Neural progenitor cell (in vitro differentiated cells): ENCODE measurements at regions not wholly inside any gene's neighbourhood (a gene's known extent, or its start where the extent isn't known, plus 50 kb on each side); places are given as distances from the start of the nearest gene placed in this dataset.

Experiments
- DNase-seq: peaks from one replicate; pipeline ENCODE4 v3.0.0-alpha.2; 2016; ENCODE audit warnings: low spot score
- H2AFZ ChIP-seq: fragments of 200-600 bp; sonication (generic); replicated peaks from 2 replicates; pipeline ENCODE4 v1.6.1; 2016; ENCODE audit warnings: antibody characterized with exemption
- H3F3A ChIP-seq: fragments of 200-600 bp; sonication (generic); 2 replicates; pipeline ENCODE4 v1.6.1; 2016; ENCODE audit warnings: antibody characterized with exemption, low read depth
- H3K27ac ChIP-seq: fragments of 200-600 bp; sonication (generic); 2 replicates; pipeline ENCODE4 v1.5.1; 2016; ENCODE audit warnings: mild to moderate bottlenecking
- H3K27me3 ChIP-seq: fragments of 200-600 bp; sonication (generic); 2 replicates; pipeline ENCODE4 v1.6.1; 2016; ENCODE audit warnings: mild to moderate bottlenecking, moderate library complexity
- H3K36me3 ChIP-seq: fragments of 200-600 bp; sonication (generic); 2 replicates; pipeline ENCODE4 v1.5.1; 2016
- H3K4me1 ChIP-seq: fragments of 200-600 bp; sonication (generic); 2 replicates; pipeline ENCODE4 v1.6.1; 2016; ENCODE audit warnings: mixed run types
- H3K4me2 ChIP-seq: fragments of 200-600 bp; sonication (generic); 2 replicates; pipeline ENCODE4 v1.6.1; 2016
- H3K4me3 ChIP-seq: fragments of 200-600 bp; sonication (generic); 2 replicates; pipeline ENCODE4 v1.5.1; 2016
- H3K79me2 ChIP-seq: fragments of 200-600 bp; sonication (generic); 2 replicates; pipeline ENCODE4 v1.6.1; 2016; ENCODE audit warnings: low read depth
- H3K9ac ChIP-seq: fragments of 200-600 bp; sonication (generic); 2 replicates; pipeline ENCODE4 v1.6.1; 2016
- H3K9me3 ChIP-seq: fragments of 200-600 bp; sonication (generic); 2 replicates; pipeline ENCODE4 v1.5.1; 2016; ENCODE audit warnings: low read depth
- H4K20me1 ChIP-seq: fragments of 200-600 bp; sonication (generic); 2 replicates; pipeline ENCODE4 v1.6.1; 2016; ENCODE audit warnings: low read depth
- H3K27ac Mint-ChIP-seq: 3 replicates; pipeline ENCODE4 v1.8.0; 2021; ENCODE audit warnings: mixed read lengths
- H3K27me3 Mint-ChIP-seq: 2 replicates; pipeline ENCODE4 v1.8.0; 2022; ENCODE audit warnings: low read depth, mild to moderate bottlenecking, inconsistent platforms, moderate library complexity, mixed read lengths; ENCODE audit not compliant: insufficient read depth
- H3K36me3 Mint-ChIP-seq: 3 replicates; pipeline ENCODE4 v1.8.0; 2021; ENCODE audit warnings: mixed read lengths
- H3K4me1 Mint-ChIP-seq: 3 replicates; pipeline ENCODE4 v1.8.0; 2021; ENCODE audit warnings: mixed read lengths
- H3K4me3 Mint-ChIP-seq: 3 replicates; pipeline ENCODE4 v1.8.0; 2021; ENCODE audit warnings: mild to moderate bottlenecking, moderate library complexity, mixed read lengths
- H3K9me3 Mint-ChIP-seq: 3 replicates; pipeline ENCODE4 v1.8.0; 2020; ENCODE audit warnings: mixed read lengths
- EZH2 ChIP-seq: fragments of 200-600 bp; sonication (generic); IDR thresholded peaks from 2 replicates; pipeline ENCODE4 v1.6.1; 2017; ENCODE audit warnings: antibody characterized with exemption, mild to moderate bottlenecking, moderate library complexity
- EZH2phosphoT487 ChIP-seq: fragments of 200-600 bp; sonication (generic); IDR thresholded peaks from 2 replicates; pipeline ENCODE4 v1.6.1; 2017; ENCODE audit warnings: antibody characterized with exemption
- TF ChIP-seq, protein P1 (sequence below): fragments of 200-600 bp; sonication (generic); IDR thresholded peaks from 2 replicates; pipeline ENCODE4 v1.5.1; 2017; ENCODE audit warnings: antibody characterized with exemption, mild to moderate bottlenecking

- Mint-ChIP-seq H3K4me3 (no peak overlapping the region), H3K9me3 (no peaks in the 10 kb centered on the region), H3K27ac (no peak overlapping the region), H3K36me3 (no peaks in the 10 kb centered on the region), H3K4me1 (peaks cover 7% of the 10 kb centered on the region), H3K27me3 (no peaks in the 10 kb centered on the region)
- Histone ChIP-seq H3K4me3 (no peak overlapping the region), H3K4me2 (no peak overlapping the region), H2AFZ (no peak overlapping the region), H3K27ac (no peak overlapping the region), H3K9me3 (no peaks in the 10 kb centered on the region), H3K79me2 (no peaks in the 10 kb centered on the region), H3K4me1 (peaks cover 24% of the 10 kb centered on the region), H3K36me3 (no peaks in the 10 kb centered on the region), H3K9ac (no peak overlapping the region), H3K27me3 (no peaks in the 10 kb centered on the region), H3F3A (peaks cover 11% of the 10 kb centered on the region), H4K20me1 (no peaks in the 10 kb centered on the region)
- no peak for DNase-seq
- TF ChIP-seq EZH2 (no peak), EZH2phosphoT487 (no peak)
- TF ChIP-seq, protein P1, sequence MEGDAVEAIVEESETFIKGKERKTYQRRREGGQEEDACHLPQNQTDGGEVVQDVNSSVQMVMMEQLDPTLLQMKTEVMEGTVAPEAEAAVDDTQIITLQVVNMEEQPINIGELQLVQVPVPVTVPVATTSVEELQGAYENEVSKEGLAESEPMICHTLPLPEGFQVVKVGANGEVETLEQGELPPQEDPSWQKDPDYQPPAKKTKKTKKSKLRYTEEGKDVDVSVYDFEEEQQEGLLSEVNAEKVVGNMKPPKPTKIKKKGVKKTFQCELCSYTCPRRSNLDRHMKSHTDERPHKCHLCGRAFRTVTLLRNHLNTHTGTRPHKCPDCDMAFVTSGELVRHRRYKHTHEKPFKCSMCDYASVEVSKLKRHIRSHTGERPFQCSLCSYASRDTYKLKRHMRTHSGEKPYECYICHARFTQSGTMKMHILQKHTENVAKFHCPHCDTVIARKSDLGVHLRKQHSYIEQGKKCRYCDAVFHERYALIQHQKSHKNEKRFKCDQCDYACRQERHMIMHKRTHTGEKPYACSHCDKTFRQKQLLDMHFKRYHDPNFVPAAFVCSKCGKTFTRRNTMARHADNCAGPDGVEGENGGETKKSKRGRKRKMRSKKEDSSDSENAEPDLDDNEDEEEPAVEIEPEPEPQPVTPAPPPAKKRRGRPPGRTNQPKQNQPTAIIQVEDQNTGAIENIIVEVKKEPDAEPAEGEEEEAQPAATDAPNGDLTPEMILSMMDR: no peak
Observed at GRCh38 chr10:112078003-112078402, 105.6 kb downstream of the GPAM start.

DNA sequence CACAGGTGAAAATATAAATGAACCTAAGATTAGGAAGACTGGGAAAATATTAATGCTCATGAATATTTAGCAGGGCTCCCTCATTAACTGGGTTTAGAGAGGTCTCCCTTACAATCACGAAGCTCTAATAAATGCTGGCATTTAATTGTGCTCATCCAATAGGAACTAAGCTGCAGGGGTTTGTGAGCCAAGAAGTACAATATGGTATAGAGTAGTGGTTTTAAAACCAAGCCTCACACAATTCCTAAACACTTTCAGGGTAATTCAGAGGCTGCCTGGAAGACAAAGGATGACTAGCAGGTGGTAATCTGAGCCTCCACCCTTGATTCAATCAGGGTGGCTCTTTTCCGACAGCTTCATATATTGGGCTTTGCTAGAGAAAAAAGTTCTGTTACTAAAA, 103.3 kb downstream of the GPAM start:
- Histone ChIP-seq H3K4me3 (peak overlapping the region; percentile 12), H3K9me3 (no peaks in the 10 kb centered on the region), H3K4me1 (peaks cover 24% of the 10 kb centered on the region), H3K4me2 (peak overlapping the region; percentile 68), H3K27me3 (no peaks in the 10 kb centered on the region), H3K9ac (no peak overlapping the region), H3K79me2 (no peaks in the 10 kb centered on the region), H4K20me1 (no peaks in the 10 kb centered on the region), H3F3A (peaks cover 11% of the 10 kb centered on the region), H3K36me3 (no peaks in the 10 kb centered on the region), H3K27ac (no peak overlapping the region), H2AFZ (no peak overlapping the region)
- H3K27ac Mint-ChIP-seq: no peak overlapping the region
- no peak overlapping the region for H3K4me3 Mint-ChIP-seq
- H3K4me1 Mint-ChIP-seq: peaks cover 7% of the 10 kb centered on the region
- H3K27me3 Mint-ChIP-seq: no peaks in the 10 kb centered on the region
- TF ChIP-seq, protein P1: no peak
- no peak for TF ChIP-seq EZH2phosphoT487
- no peak for TF ChIP-seq EZH2
- DNase-seq: peak; percentile 44
- H3K9me3 Mint-ChIP-seq: no peaks in the 10 kb centered on the region
- no peaks in the 10 kb centered on the region for H3K36me3 Mint-ChIP-seq

DNA sequence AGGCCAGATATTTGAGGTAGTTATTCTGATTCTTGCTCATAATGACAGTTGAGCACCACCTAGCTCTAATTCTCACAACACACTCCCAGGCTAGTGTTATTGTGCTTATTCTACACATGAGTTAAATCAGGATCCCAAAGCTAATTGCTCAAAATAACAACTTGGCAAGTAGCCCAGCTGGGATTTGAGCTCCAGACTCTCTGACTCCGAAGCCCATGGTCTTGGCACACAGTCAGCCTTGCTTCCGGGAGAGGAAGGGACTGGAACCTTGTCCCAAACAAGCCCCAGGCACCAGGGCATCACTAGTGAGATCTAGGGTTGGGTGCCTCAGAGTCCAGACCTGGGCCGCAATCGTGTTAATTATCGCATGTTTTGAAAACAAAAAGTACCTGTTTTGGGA, 101.4 kb downstream of the GPAM start:
- Histone ChIP-seq H3K9ac (no peak overlapping the region), H3K27me3 (no peaks in the 10 kb centered on the region), H3K4me1 (peaks cover 24% of the 10 kb centered on the region), H3K4me3 (no peak overlapping the region), H3K79me2 (no peaks in the 10 kb centered on the region), H3K4me2 (no peak overlapping the region), H3K36me3 (no peaks in the 10 kb centered on the region), H3F3A (peaks cover 11% of the 10 kb centered on the region), H3K9me3 (no peaks in the 10 kb centered on the region), H2AFZ (no peak overlapping the region), H4K20me1 (no peaks in the 10 kb centered on the region), H3K27ac (no peak overlapping the region)
- TF ChIP-seq, protein P1: no peak
- TF ChIP-seq EZH2 (no peak), EZH2phosphoT487 (no peak)
- no peak overlapping the region for H3K4me3 Mint-ChIP-seq
- no peak for DNase-seq
- H3K9me3 Mint-ChIP-seq: no peaks in the 10 kb centered on the region
- no peaks in the 10 kb centered on the region for H3K27me3 Mint-ChIP-seq
- peaks cover 7% of the 10 kb centered on the region for H3K4me1 Mint-ChIP-seq
- no peaks in the 10 kb centered on the region for H3K36me3 Mint-ChIP-seq
- H3K27ac Mint-ChIP-seq: no peak overlapping the region
